ENCODE measurements at regions not wholly inside any gene's neighbourhood (a gene's known extent, or its start where the extent isn't known, plus 50 kb on each side); places are given as distances from the start of the nearest gene placed in this dataset.

DNA sequence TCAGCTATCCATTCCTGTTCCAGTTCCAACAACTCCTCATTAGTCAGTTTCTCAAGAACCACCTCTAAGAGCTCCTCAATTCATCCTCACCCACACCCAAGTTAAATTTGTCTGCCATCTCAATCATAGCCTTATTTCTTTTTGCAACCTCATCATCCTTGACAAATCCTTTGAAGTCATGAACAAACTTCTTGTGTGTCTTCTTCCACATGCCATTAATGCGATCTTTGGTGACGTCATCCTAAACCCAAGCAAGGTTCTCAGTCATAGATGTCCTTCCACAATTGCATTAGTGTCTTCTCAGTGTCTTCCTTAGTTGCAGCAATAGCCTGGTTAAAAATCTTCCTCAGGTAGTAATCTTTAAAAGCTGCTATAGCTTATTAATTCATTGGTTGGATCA, 71.2 kb upstream of the FSIP2 start:
- TF ChIP-seq, protein P1, sequence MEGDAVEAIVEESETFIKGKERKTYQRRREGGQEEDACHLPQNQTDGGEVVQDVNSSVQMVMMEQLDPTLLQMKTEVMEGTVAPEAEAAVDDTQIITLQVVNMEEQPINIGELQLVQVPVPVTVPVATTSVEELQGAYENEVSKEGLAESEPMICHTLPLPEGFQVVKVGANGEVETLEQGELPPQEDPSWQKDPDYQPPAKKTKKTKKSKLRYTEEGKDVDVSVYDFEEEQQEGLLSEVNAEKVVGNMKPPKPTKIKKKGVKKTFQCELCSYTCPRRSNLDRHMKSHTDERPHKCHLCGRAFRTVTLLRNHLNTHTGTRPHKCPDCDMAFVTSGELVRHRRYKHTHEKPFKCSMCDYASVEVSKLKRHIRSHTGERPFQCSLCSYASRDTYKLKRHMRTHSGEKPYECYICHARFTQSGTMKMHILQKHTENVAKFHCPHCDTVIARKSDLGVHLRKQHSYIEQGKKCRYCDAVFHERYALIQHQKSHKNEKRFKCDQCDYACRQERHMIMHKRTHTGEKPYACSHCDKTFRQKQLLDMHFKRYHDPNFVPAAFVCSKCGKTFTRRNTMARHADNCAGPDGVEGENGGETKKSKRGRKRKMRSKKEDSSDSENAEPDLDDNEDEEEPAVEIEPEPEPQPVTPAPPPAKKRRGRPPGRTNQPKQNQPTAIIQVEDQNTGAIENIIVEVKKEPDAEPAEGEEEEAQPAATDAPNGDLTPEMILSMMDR (IDR thresholded peaks at IDR 0.05), result no peak
- TF ChIP-seq POLR2A (IDR thresholded peaks at IDR 0.05), result no peak

Measured in stomach (tissue), 4 donors.